A673 (cell line): ENCODE measurements at regions not wholly inside any gene's neighbourhood (a gene's known extent, or its start where the extent isn't known, plus 50 kb on each side); places are given as distances from the start of the nearest gene placed in this dataset.

ENCODE experiments used
- CTCF ChIP-seq: fragments of 300-800, 200-600 bp; sonication (generic); conservative IDR thresholded peaks from 2 replicates; pipeline ENCODE4 v1.5.1; 2017; ENCODE audit warnings: low read depth, mild to moderate bottlenecking, antibody characterized with exemption, low read length, moderate library complexity, mixed read lengths
- EZH2 ChIP-seq: fragments of 200-600 bp; sonication (generic); IDR thresholded peaks from 2 replicates; pipeline ENCODE4 v1.6.1; 2017; ENCODE audit warnings: borderline replicate concordance, low read depth, mild to moderate bottlenecking, mixed read lengths, antibody characterized with exemption, low read length; ENCODE audit not compliant: poor library complexity, severe bottlenecking

GRCh38 chr5:88662846-88663245 lies 220.1 kb downstream of the MEF2C start:
- no peak for TF ChIP-seq EZH2
- TF ChIP-seq CTCF, result no peak
